ENCODE measurements at regions not wholly inside any gene's neighbourhood (a gene's known extent, or its start where the extent isn't known, plus 50 kb on each side); places are given as distances from the start of the nearest gene placed in this dataset.

GRCh38 chr2:18932853-18933252 lies 343.5 kb upstream of the NT5C1B start:
- no peak for TF ChIP-seq ZFX (IDR thresholded peaks at IDR 0.05)
- TF ChIP-seq CTCF (conservative IDR thresholded peaks at IDR 0.05) = no peak
- H3K27ac ChIP-seq = no peak overlapping the region

DNA sequence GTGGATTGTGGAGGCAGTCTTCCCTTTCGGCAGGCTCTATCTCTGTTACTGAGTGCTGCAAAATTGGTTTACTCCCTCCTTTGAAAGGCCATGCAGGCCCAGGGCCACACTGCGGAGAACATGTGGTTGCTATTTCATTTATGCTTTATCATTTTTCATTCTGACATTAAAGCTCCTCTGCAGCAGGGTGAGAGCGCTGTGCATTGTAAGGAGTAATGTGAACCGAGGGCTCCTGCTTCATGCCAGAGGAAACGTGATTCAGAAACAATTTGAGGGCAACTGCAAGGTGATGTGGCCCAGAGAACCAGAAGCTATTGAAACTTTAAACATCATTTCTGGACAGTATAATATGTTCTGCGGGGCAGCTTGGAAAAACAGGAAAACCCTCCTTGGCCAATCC lies 341.6 kb upstream of the NT5C1B start:
- no peak for TF ChIP-seq CTCF (conservative IDR thresholded peaks at IDR 0.05)
- no peak for TF ChIP-seq ZFX (IDR thresholded peaks at IDR 0.05)
- H3K27ac ChIP-seq = no peak overlapping the region

DNA sequence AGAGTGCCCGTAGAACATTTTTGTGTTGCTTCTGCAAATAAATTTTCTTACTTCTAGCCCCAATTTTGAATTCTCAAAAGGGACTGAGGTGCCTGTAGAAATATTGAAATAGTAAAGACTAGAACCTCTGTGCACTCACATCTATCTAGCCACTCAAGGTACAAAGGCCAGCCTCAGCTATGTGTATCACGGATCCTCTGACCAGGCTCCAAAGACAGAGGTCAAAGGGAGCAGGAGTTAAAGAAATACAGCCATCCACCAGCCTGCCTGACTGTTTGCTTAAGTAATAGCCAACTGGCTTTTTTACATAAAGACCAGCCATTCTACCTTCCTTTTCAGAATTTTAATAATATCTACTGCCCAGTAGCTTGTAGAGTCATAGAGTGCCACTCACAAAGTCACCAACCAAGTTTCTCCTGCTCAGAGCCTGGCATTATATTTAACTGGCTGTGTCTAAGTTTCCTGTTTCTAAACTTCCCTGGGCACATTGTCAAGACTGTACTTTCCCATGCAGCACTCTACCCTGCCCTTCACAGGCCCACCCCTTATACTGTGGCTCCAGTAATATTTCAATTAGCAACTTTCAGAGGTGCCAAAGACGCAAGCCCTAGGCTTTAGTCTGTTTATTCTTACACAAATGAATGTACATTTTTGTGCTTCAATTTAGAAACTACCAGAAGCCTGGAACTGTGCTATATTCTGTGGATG lies 338.3 kb upstream of the NT5C1B start:
- TF ChIP-seq ZFX (IDR thresholded peaks at IDR 0.05) = no peak
- no peak for TF ChIP-seq CTCF (conservative IDR thresholded peaks at IDR 0.05)
- no peak overlapping the region for H3K27ac ChIP-seq

- H3K27ac ChIP-seq = no peak overlapping the region
- TF ChIP-seq CTCF (conservative IDR thresholded peaks at IDR 0.05) (no peak), ZFX (IDR thresholded peaks at IDR 0.05) (no peak)
These were observed 337.5 kb upstream of the NT5C1B start for GRCh38 chr2:18926631-18927524.

- no peak overlapping the region for H3K27ac ChIP-seq
- TF ChIP-seq ZFX (IDR thresholded peaks at IDR 0.05) (no peak), CTCF (conservative IDR thresholded peaks at IDR 0.05) (no peak)
These were observed 335.9 kb upstream of the NT5C1B start for GRCh38 chr2:18925296-18925695.

DNA sequence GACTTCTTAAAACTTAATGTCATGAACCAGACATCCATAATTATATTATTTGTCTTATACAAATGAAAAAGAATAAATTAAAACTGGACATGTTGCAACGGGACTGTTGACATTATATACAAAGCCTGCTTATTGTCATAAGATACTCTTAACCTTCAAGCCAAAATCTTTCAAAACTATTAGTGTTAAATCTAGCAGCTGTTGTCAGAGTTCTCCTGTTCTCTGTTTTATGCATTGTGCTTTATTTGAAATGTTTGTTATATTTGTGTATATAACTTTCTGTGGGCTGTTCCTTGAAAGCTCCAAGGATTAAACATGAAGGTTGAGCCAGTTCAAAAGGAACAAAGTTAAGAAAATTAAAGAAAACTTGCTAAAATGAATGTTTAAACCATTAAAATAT lies 335.5 kb upstream of the NT5C1B start:
- H3K27ac ChIP-seq = no peak overlapping the region
- TF ChIP-seq ZFX (IDR thresholded peaks at IDR 0.05) (no peak), CTCF (conservative IDR thresholded peaks at IDR 0.05) (no peak)

- TF ChIP-seq CTCF (conservative IDR thresholded peaks at IDR 0.05) (no peak), ZFX (IDR thresholded peaks at IDR 0.05) (no peak)
- no peak overlapping the region for H3K27ac ChIP-seq
These were observed 335.0 kb upstream of the NT5C1B start for GRCh38 chr2:18924386-18924785.
